HG03108 (cell line): ENCODE measurements at regions not wholly inside any gene's neighbourhood (a gene's known extent, or its start where the extent isn't known, plus 50 kb on each side); places are given as distances from the start of the nearest gene placed in this dataset.
"Not testable (repeated sequence)": the region's sequence is repeated elsewhere in the genome, so short reads cannot be mapped to it uniquely, and the experiment has no call there.

ENCODE experiments used
- ATAC-seq: cut with Tn5 transposase; IDR thresholded peaks from one replicate; pipeline ENCODE4 v1.9.1; 2021; ENCODE audit warnings: moderate library complexity; ENCODE audit not compliant: unreplicated experiment

- ATAC-seq: no peak
Observed at GRCh38 chr2:66185497-66186054, 249.3 kb upstream of the MEIS1 start.

GRCh38 chr2:66177128-66177796 is 257.7 kb upstream of the MEIS1 start:
- not testable (repeated sequence) for ATAC-seq

- no peak for ATAC-seq
Observed at GRCh38 chr2:66174491-66174890, 260.4 kb upstream of the MEIS1 start.

GRCh38 chr2:66173645-66174044 is 261.3 kb upstream of the MEIS1 start:
- no peak for ATAC-seq

- ATAC-seq: no peak
Observed at GRCh38 chr2:66171530-66171929, 263.4 kb upstream of the MEIS1 start.

GRCh38 chr2:66170744-66171330 is 264.1 kb upstream of the MEIS1 start:
- ATAC-seq: no peak

GRCh38 chr2:66169076-66169475 is 265.8 kb upstream of the MEIS1 start:
- ATAC-seq: no peak

- no peak for ATAC-seq
Observed at GRCh38 chr2:66164470-66164869, 270.5 kb upstream of the MEIS1 start.

- ATAC-seq: no peak
Observed at GRCh38 chr2:66156171-66156570, 278.8 kb upstream of the MEIS1 start.

- no peak for ATAC-seq
Observed at GRCh38 chr2:66153941-66154340, 281.0 kb upstream of the MEIS1 start.

GRCh38 chr2:66145490-66145889 is 289.4 kb upstream of the MEIS1 start:
- no peak for ATAC-seq

GRCh38 chr2:66144324-66144723 is 290.6 kb upstream of the MEIS1 start:
- ATAC-seq: not testable (repeated sequence)

GRCh38 chr2:66137606-66138130 is 297.3 kb upstream of the MEIS1 start:
- ATAC-seq: no peak

GRCh38 chr2:66134138-66134701 is 300.7 kb upstream of the MEIS1 start:
- no peak for ATAC-seq

GRCh38 chr2:66127656-66128055 is 307.3 kb upstream of the MEIS1 start:
- ATAC-seq: no peak

- ATAC-seq: no peak
Observed at GRCh38 chr2:66127061-66127460, 307.9 kb upstream of the MEIS1 start.

- no peak for ATAC-seq
Observed at GRCh38 chr2:66125951-66126350, 309.0 kb upstream of the MEIS1 start.

- ATAC-seq: no peak
Observed at GRCh38 chr2:66122516-66122915, 312.4 kb upstream of the MEIS1 start.

- ATAC-seq: no peak
Observed at GRCh38 chr2:66121946-66122345, 313.0 kb upstream of the MEIS1 start.

- ATAC-seq: no peak
Observed at GRCh38 chr2:66113988-66114625, 320.8 kb upstream of the MEIS1 start.

- no peak for ATAC-seq
Observed at GRCh38 chr2:66111706-66112105, 323.2 kb upstream of the MEIS1 start.

GRCh38 chr2:66110608-66111007 is 324.3 kb upstream of the MEIS1 start:
- no peak for ATAC-seq
